Kidney epithelial cell (primary cell): ENCODE measurements at regions not wholly inside any gene's neighbourhood (a gene's known extent, or its start where the extent isn't known, plus 50 kb on each side); places are given as distances from the start of the nearest gene placed in this dataset.

ENCODE experiments used
- DNase-seq: peaks from one replicate; pipeline ENCODE4 v3.0.0-alpha.2; 2010; ENCODE audit warnings: low read depth
- H3K27me3 ChIP-seq: 2 replicates; pipeline ENCODE4 v1.6.0; 2011; ENCODE audit warnings: low read length; ENCODE audit not compliant: control insufficient read depth, insufficient read depth
- H3K36me3 ChIP-seq: 2 replicates; pipeline ENCODE4 v1.5.1; 2011; ENCODE audit warnings: low read length; ENCODE audit not compliant: control insufficient read depth, insufficient read depth
- H3K4me3 ChIP-seq: 2 replicates; pipeline ENCODE4 v1.5.1; 2011; ENCODE audit warnings: low read depth, mild to moderate bottlenecking, control low read depth, low read length
- CTCF ChIP-seq: IDR thresholded peaks from 2 replicates; pipeline ENCODE4 v1.5.1; 2011; ENCODE audit warnings: mild to moderate bottlenecking, moderate library complexity, low read length, control low read depth, inconsistent platforms; ENCODE audit not compliant: insufficient read depth, poor library complexity, severe bottlenecking

DNA sequence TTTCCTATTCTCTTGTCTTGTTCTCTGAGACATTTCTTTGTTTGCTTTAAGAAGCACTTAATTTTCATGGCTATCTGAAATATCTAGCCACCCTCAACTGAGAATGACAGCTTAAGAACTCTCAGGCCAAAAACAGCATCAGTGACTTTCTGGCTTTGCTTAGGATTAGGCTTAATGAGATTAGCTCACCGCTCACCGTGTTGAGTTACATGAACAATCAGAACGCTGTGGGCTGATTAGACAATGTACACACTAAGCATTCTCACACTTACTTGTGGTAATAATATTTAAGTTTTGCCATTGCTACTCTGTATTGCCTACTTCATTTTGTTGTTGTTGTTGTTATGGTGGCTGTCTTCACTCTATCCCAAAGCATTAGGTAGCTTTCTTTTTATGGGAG, 1283.6 kb downstream of the UQCRFS1 start:
- H3K4me3 ChIP-seq, result no peak overlapping the region
- no peaks in the 10 kb centered on the region for H3K36me3 ChIP-seq
- TF ChIP-seq CTCF, result no peak
- no peak for DNase-seq
- H3K27me3 ChIP-seq, result no peaks in the 10 kb centered on the region

DNA sequence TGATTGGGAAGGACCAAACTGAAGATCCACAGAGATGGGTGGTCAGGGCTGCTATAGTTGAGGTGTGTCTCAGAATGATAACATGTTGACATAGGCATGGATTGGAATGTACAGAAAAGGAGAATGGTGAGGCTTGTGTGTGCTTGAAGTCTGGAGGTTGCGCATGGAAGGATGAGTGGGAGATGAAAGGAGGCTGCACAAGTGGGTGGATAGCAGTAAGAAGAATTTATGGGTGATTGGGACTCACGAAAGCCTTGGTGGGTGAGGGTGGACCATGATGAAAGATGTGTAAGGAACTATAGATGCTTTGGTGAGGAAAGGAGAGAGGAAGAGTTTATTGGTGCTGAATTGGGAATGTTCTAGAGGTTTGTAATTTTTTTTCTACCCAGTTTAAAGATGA, 1287.7 kb downstream of the UQCRFS1 start:
- Histone ChIP-seq H3K27me3 (no peaks in the 10 kb centered on the region), H3K36me3 (no peaks in the 10 kb centered on the region), H3K4me3 (no peak overlapping the region)
- DNase-seq, result no peak
- no peak for TF ChIP-seq CTCF

GRCh38 chr19:27922970-27923369, 1290.0 kb downstream of the UQCRFS1 start:
- H3K4me3 ChIP-seq, result no peak overlapping the region
- no peaks in the 10 kb centered on the region for H3K27me3 ChIP-seq
- TF ChIP-seq CTCF, result no peak
- no peak for DNase-seq
- H3K36me3 ChIP-seq, result no peaks in the 10 kb centered on the region

- no peak for DNase-seq
- Histone ChIP-seq H3K4me3 (no peak overlapping the region), H3K27me3 (no peaks in the 10 kb centered on the region), H3K36me3 (no peaks in the 10 kb centered on the region)
- TF ChIP-seq CTCF, result no peak
Observed at GRCh38 chr19:27920774-27921173, 1292.2 kb downstream of the UQCRFS1 start.

- no peak overlapping the region for H3K4me3 ChIP-seq
- no peaks in the 10 kb centered on the region for H3K36me3 ChIP-seq
- H3K27me3 ChIP-seq, result no peaks in the 10 kb centered on the region
- DNase-seq, result no peak
- no peak for TF ChIP-seq CTCF
Observed at GRCh38 chr19:27918818-27919217, 1294.1 kb downstream of the UQCRFS1 start.

GRCh38 chr19:27911122-27911898, 1301.6 kb downstream of the UQCRFS1 start:
- Histone ChIP-seq H3K36me3 (no peaks in the 10 kb centered on the region), H3K27me3 (no peaks in the 10 kb centered on the region), H3K4me3 (no peak overlapping the region)
- TF ChIP-seq CTCF, result no peak
- DNase-seq, result no peak
